ENCODE measurements at regions not wholly inside any gene's neighbourhood (a gene's known extent, or its start where the extent isn't known, plus 50 kb on each side); places are given as distances from the start of the nearest gene placed in this dataset.
"Not testable (repeated sequence)": the region's sequence is repeated elsewhere in the genome, so short reads cannot be mapped to it uniquely, and the experiment has no call there.

GRCh38 chr20:28619956-28620651, 2637.4 kb upstream of the DEFB115 start:
- H3K27ac Mint-ChIP-seq, H3K4me3 Mint-ChIP-seq, ATAC-seq, H3K4me1 Mint-ChIP-seq, DNase-seq, POLR2A ChIA-PET: not testable (repeated sequence)
- peaks cover 0 to 35% (median 8%) of the 10 kb centered on the region in 3 donors for H3K36me3 Mint-ChIP-seq
- peaks cover 0 to 11% (median 0%) of the 10 kb centered on the region in 5 donors for H3K27me3 Mint-ChIP-seq
- H3K9me3 Mint-ChIP-seq = peaks cover 16 to 53% (median 37%) of the 10 kb centered on the region in 9 donors

DNA sequence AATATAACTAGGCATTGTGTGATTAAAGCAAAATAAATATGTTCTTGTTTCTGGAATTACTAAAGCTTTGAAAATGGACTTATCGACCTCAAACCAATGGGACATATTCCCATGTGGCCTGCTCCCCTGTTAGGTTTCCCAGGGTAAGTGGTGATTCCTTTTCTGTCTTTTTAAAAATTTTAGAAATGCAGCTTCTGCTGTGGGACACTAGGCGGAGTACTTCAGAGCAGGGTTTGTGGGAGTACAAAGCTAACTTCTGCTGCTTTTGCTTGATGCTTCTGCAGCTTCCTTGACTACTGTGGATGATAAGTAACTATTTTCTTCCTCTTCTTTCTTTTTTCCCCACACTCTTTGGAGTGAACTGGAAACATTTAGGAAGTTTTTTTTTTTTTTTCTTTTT, 2632.4 kb upstream of the DEFB115 start:
- H3K4me1 Mint-ChIP-seq, ATAC-seq, DNase-seq, H3K27ac Mint-ChIP-seq, H3K36me3 Mint-ChIP-seq, POLR2A ChIA-PET, H3K4me3 Mint-ChIP-seq: not testable (repeated sequence)
- Mint-ChIP-seq H3K27me3 (peaks cover 0 to 11% (median 2%) of the 10 kb centered on the region in 5 donors), H3K9me3 (peaks cover 0 to 42% (median 20%) of the 10 kb centered on the region in 9 donors)

- H3K27me3 Mint-ChIP-seq, POLR2A ChIA-PET, H3K4me1 Mint-ChIP-seq, H3K4me3 Mint-ChIP-seq, H3K36me3 Mint-ChIP-seq, ATAC-seq, H3K27ac Mint-ChIP-seq, DNase-seq: not testable (repeated sequence)
- H3K9me3 Mint-ChIP-seq = peaks cover 5 to 24% (median 12%) of the 10 kb centered on the region in 9 donors
Observed at GRCh38 chr20:28640831-28641230, 2616.6 kb upstream of the DEFB115 start.

Data from naive thymus-derived CD8-positive, alpha-beta T cell (primary cell).